Endothelial cell of umbilical vein (primary cell): ENCODE measurements at regions not wholly inside any gene's neighbourhood (a gene's known extent, or its start where the extent isn't known, plus 50 kb on each side); places are given as distances from the start of the nearest gene placed in this dataset.

ENCODE experiments used
- EZH2 ChIP-seq: IDR thresholded peaks from 2 replicates; pipeline ENCODE4 v1.6.1; 2012; ENCODE audit warnings: borderline replicate concordance, low read depth, mild to moderate bottlenecking, moderate library complexity, low read length, inconsistent platforms; ENCODE audit not compliant: severe bottlenecking
- FOS ChIP-seq: IDR thresholded peaks from 2 replicates; pipeline ENCODE4 v1.6.1; 2011; ENCODE audit warnings: mild to moderate bottlenecking, low read length, moderate library complexity, borderline replicate concordance; ENCODE audit not compliant: insufficient read depth
- MYC ChIP-seq: IDR thresholded peaks from one replicate; pipeline ENCODE4 v1.6.1; 2011; ENCODE audit warnings: mild to moderate bottlenecking, low read depth, low read length
- POLR2A ChIP-seq: IDR thresholded peaks from 2 replicates; pipeline ENCODE4 v1.6.1; 2012; ENCODE audit warnings: low read depth, mild to moderate bottlenecking, control low read depth, low read length
- POLR2AphosphoS5 ChIP-seq: IDR thresholded peaks from 2 replicates; pipeline ENCODE4 v1.6.1; 2012; ENCODE audit warnings: low read depth, mild to moderate bottlenecking, control low read depth, low read length, moderate library complexity; ENCODE audit not compliant: insufficient read depth
- TF ChIP-seq, protein P1 (sequence below), 2 donors: IDR thresholded peaks; 1 replicate in 1 of 2; 2 replicates in 1 of 2; pipeline ENCODE4 v1.5.1; 2011; ENCODE audit warnings: low read length in 2 of 2, mild to moderate bottlenecking in 2 of 2, moderate library complexity in 2 of 2, control low read depth in 1 of 2, inconsistent platforms in 1 of 2, low read depth in 1 of 2; ENCODE audit not compliant: insufficient read depth in 1 of 2; ENCODE audit errors: extremely low read depth in 1 of 2

DNA sequence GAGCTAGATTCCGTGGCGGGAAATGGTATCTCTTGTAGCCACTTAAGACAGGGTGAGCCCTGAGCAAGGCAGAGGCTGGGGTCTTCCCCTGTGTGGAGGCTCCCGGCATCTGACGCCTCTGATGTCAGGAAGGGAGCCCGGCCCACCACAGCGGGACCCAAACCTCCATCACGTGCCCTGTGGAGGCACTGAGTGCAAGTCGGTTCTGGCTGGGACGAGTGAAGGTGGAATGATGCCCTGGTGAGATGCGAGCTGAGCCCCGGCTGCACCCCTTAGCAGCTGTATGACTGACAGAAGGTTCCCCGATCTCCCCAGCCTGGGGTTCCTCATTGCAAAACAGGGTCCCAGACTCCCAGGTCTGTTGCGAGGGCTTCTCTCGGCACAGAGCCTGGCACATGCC is 187.4 kb upstream of the TNRC6C start:
- TF ChIP-seq, protein P1, sequence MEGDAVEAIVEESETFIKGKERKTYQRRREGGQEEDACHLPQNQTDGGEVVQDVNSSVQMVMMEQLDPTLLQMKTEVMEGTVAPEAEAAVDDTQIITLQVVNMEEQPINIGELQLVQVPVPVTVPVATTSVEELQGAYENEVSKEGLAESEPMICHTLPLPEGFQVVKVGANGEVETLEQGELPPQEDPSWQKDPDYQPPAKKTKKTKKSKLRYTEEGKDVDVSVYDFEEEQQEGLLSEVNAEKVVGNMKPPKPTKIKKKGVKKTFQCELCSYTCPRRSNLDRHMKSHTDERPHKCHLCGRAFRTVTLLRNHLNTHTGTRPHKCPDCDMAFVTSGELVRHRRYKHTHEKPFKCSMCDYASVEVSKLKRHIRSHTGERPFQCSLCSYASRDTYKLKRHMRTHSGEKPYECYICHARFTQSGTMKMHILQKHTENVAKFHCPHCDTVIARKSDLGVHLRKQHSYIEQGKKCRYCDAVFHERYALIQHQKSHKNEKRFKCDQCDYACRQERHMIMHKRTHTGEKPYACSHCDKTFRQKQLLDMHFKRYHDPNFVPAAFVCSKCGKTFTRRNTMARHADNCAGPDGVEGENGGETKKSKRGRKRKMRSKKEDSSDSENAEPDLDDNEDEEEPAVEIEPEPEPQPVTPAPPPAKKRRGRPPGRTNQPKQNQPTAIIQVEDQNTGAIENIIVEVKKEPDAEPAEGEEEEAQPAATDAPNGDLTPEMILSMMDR (IDR thresholded peaks at IDR 0.05; ENCODE audit: extremely low read depth in 1 of 2, insufficient read depth in 1 of 2, low read depth in 1 of 2, low read length in 2 of 2), result no peak
- TF ChIP-seq POLR2AphosphoS5 (no peak), EZH2 (no peak), POLR2A (no peak), MYC (no peak), FOS (no peak)
